GM12864 (cell line): ENCODE measurements at regions not wholly inside any gene's neighbourhood (a gene's known extent, or its start where the extent isn't known, plus 50 kb on each side); places are given as distances from the start of the nearest gene placed in this dataset.

ENCODE experiments used
- DNase-seq: peaks from one replicate; pipeline ENCODE4 v3.0.0-alpha.2; 2011; ENCODE audit warnings: low read depth
- H3K4me3 ChIP-seq: 2 replicates; pipeline ENCODE4 v1.5.1; 2011; ENCODE audit warnings: mild to moderate bottlenecking, low read depth, low read length, control low read depth
- CTCF ChIP-seq: IDR thresholded peaks from 2 replicates; pipeline ENCODE4 v1.5.1; 2011; ENCODE audit warnings: low read depth, mild to moderate bottlenecking, moderate library complexity, low read length, control low read depth, inconsistent platforms; ENCODE audit errors: missing control alignments

GRCh38 chr4:83677656-83678055 lies 141.7 kb downstream of the GPAT3 start:
- no peak for DNase-seq
- no peak for TF ChIP-seq CTCF
- H3K4me3 ChIP-seq, result no peak overlapping the region

GRCh38 chr4:83664741-83665140 lies 128.8 kb downstream of the GPAT3 start:
- no peak overlapping the region for H3K4me3 ChIP-seq
- TF ChIP-seq CTCF, result no peak
- no peak for DNase-seq

- no peak for TF ChIP-seq CTCF
- H3K4me3 ChIP-seq, result no peak overlapping the region
- no peak for DNase-seq
Observed at GRCh38 chr4:83664071-83664470, 128.2 kb downstream of the GPAT3 start.

- no peak overlapping the region for H3K4me3 ChIP-seq
- no peak for DNase-seq
Observed at GRCh38 chr4:83662204-83662603, 126.3 kb downstream of the GPAT3 start.

GRCh38 chr4:83661359-83661758 lies 125.5 kb downstream of the GPAT3 start:
- TF ChIP-seq CTCF, result no peak
- H3K4me3 ChIP-seq, result no peak overlapping the region
- DNase-seq, result no peak

More at GRCh38 chr4:83662204-83662603, 126.3 kb downstream of the GPAT3 start:
- no peak for TF ChIP-seq CTCF

- DNase-seq, result no peak
- no peak overlapping the region for H3K4me3 ChIP-seq
- no peak for TF ChIP-seq CTCF
Observed at GRCh38 chr4:83660578-83660977, 124.7 kb downstream of the GPAT3 start.

- TF ChIP-seq CTCF, result no peak
- DNase-seq, result no peak
- no peak overlapping the region for H3K4me3 ChIP-seq
Observed at GRCh38 chr4:83658806-83659205, 122.9 kb downstream of the GPAT3 start.
